Suprapubic skin (tissue), 4 donors: ENCODE measurements at regions not wholly inside any gene's neighbourhood (a gene's known extent, or its start where the extent isn't known, plus 50 kb on each side); places are given as distances from the start of the nearest gene placed in this dataset.

ENCODE experiments used
- DNase-seq, 2 donors: peaks; one replicate each; pipeline ENCODE4 v3.0.0-alpha.2; 2019; ENCODE audit warnings: low spot score in 2 of 2
- H3K27ac ChIP-seq: fragments of 200-600 bp; sonication (generic); one replicate; pipeline ENCODE4 v1.5.1; 2019
- H3K27me3 ChIP-seq: fragments of 200-600 bp; sonication (generic); one replicate; pipeline ENCODE4 v1.5.1; 2019
- H3K36me3 ChIP-seq: fragments of 200-600 bp; sonication (generic); one replicate; pipeline ENCODE4 v1.5.1; 2019
- H3K4me1 ChIP-seq: fragments of 200-600 bp; sonication (generic); one replicate; pipeline ENCODE4 v1.5.1; 2019
- H3K4me3 ChIP-seq: fragments of 200-600 bp; sonication (generic); one replicate; pipeline ENCODE4 v1.5.1; 2019; ENCODE audit warnings: mild to moderate bottlenecking
- H3K9me3 ChIP-seq: fragments of 200-600 bp; sonication (generic); one replicate; pipeline ENCODE4 v1.5.1; 2019
- CTCF ChIP-seq, 2 donors: fragments of 200-600 bp in 1 of 2; fragments of 450-650 bp in 1 of 2; sonication (generic) in 1 of 2; IDR thresholded peaks; one replicate each; pipeline ENCODE4 v1.5.1; 2016 to 2019; ENCODE audit warnings: antibody characterized with exemption in 2 of 2, mild to moderate bottlenecking in 1 of 2, moderate library complexity in 1 of 2
- EP300 ChIP-seq: sonication (generic); formaldehyde crosslinking; IDR thresholded peaks from one replicate; pipeline ENCODE4 v1.6.1; 2017; ENCODE audit warnings: antibody characterized with exemption
- POLR2A ChIP-seq, 2 donors: fragments of 450-650 bp; IDR thresholded peaks; one replicate each; pipeline ENCODE4 v1.6.1; 2017; ENCODE audit warnings: antibody characterized with exemption in 2 of 2, mild to moderate bottlenecking in 2 of 2, moderate library complexity in 2 of 2
- POLR2AphosphoS5 ChIP-seq, 3 donors: sonication (generic); formaldehyde crosslinking; IDR thresholded peaks; one replicate each; pipeline ENCODE4 v1.6.1; 2017; ENCODE audit warnings: antibody characterized with exemption in 3 of 3
- WGBS: methylation state at CpG from one replicate; pipeline ENCODE4 v1.1.5; 2018; 5-methylcytosine and 5-hydroxymethylcytosine counted together

DNA sequence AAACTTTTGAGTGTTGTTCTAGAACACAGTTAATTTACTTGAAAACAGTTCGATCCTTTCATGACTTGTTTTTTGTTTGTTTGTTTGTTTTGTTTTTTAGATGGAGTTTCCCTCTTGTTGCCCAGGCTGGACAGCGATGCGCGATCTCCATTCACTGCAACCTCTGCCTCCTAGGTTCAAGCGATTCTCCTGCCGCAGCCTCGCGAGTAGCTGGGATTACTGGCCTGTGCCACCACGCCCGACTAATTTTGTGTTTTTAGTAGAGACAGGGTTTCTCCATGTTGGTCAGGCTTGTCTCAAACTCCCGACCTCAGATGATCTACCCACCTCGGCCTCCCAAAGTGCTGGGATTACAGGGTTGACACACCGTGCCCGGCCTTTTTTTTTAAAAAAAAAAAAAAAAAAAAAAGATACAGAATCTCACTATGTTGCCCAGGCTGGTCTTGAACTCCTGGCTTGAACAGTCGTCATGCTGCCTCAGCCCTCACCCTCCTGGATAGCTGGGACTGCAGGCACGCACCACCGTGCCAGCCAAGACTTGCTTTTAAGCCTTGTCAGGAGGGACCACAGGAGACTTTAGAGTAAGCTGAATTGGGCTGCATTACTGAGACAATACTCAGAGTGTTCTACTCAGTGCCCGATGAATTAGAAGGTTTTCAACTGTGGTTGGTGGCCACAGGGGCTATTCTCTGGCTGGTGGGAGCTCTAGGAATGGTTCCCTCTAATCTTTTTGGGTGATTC is 76.7 kb upstream of the SLC22A16 start:
- 96% methylated on average over 18 of the region's 18 CpGs for WGBS
- Histone ChIP-seq H3K9me3 (no peaks in the 10 kb centered on the region), H3K4me1 (no peaks in the 10 kb centered on the region), H3K36me3 (no peaks in the 10 kb centered on the region), H3K4me3 (no peak overlapping the region), H3K27me3 (no peaks in the 10 kb centered on the region), H3K27ac (no peak overlapping the region)
- DNase-seq: no peak
- TF ChIP-seq CTCF (IDR thresholded peaks at IDR 0.05) (no peak), POLR2AphosphoS5 (IDR thresholded peaks at IDR 0.05) (no peak), EP300 (no peak), POLR2A (IDR thresholded peaks at IDR 0.05) (no peak)

GRCh38 chr6:110552076-110552475 is 75.7 kb upstream of the SLC22A16 start:
- H3K27ac ChIP-seq: no peak overlapping the region
- no peak overlapping the region for H3K4me3 ChIP-seq
- no peaks in the 10 kb centered on the region for H3K4me1 ChIP-seq
- no peak for DNase-seq
- TF ChIP-seq POLR2AphosphoS5 (IDR thresholded peaks at IDR 0.05) (no peak), CTCF (IDR thresholded peaks at IDR 0.05) (no peak), POLR2A (IDR thresholded peaks at IDR 0.05) (no peak)
- H3K36me3 ChIP-seq: no peaks in the 10 kb centered on the region
- no peaks in the 10 kb centered on the region for H3K27me3 ChIP-seq
- no peaks in the 10 kb centered on the region for H3K9me3 ChIP-seq

DNA sequence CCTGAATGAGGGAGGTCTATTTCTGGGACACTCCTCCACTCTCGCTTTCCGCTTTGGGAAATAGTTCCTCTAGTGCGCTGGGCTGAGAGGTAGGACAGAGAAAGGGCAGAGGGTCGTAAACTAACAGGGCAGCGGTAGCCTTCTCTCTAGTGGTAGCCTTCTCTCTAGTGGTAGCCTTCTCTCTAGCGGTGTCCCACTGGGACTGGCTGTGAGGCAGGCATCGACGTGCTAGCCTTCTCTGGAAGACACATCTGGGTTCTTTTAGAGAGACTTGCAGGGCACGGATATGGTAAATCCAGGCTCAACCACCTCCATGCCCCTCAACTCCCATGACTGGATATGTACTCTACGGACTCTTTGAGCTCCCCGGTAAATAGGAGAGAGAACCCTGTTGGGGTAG is 74.7 kb upstream of the SLC22A16 start:
- no peaks in the 10 kb centered on the region for H3K27me3 ChIP-seq
- no peak overlapping the region for H3K27ac ChIP-seq
- no peak for TF ChIP-seq EP300
- TF ChIP-seq CTCF (IDR thresholded peaks at IDR 0.05): no peak
- no peak for TF ChIP-seq POLR2AphosphoS5 (IDR thresholded peaks at IDR 0.05)
- TF ChIP-seq POLR2A (IDR thresholded peaks at IDR 0.05): no peak
- DNase-seq: no peak
- 89% methylated on average over 11 of the region's 11 CpGs for WGBS
- no peaks in the 10 kb centered on the region for H3K9me3 ChIP-seq
- no peaks in the 10 kb centered on the region for H3K36me3 ChIP-seq
- H3K4me3 ChIP-seq: no peak overlapping the region
- H3K4me1 ChIP-seq: no peaks in the 10 kb centered on the region

- H3K9me3 ChIP-seq: no peaks in the 10 kb centered on the region
- WGBS: 91% methylated on average over 5 of the region's 5 CpGs
- no peaks in the 10 kb centered on the region for H3K27me3 ChIP-seq
- no peaks in the 10 kb centered on the region for H3K4me1 ChIP-seq
- no peak overlapping the region for H3K27ac ChIP-seq
- H3K36me3 ChIP-seq: no peaks in the 10 kb centered on the region
- no peak overlapping the region for H3K4me3 ChIP-seq
- DNase-seq: no peak
- TF ChIP-seq EP300: no peak
- no peak for TF ChIP-seq POLR2A (IDR thresholded peaks at IDR 0.05)
- TF ChIP-seq CTCF (IDR thresholded peaks at IDR 0.05): no peak
- TF ChIP-seq POLR2AphosphoS5 (IDR thresholded peaks at IDR 0.05): no peak
Measured at GRCh38 chr6:110550353-110550752, 73.9 kb upstream of the SLC22A16 start.

DNA sequence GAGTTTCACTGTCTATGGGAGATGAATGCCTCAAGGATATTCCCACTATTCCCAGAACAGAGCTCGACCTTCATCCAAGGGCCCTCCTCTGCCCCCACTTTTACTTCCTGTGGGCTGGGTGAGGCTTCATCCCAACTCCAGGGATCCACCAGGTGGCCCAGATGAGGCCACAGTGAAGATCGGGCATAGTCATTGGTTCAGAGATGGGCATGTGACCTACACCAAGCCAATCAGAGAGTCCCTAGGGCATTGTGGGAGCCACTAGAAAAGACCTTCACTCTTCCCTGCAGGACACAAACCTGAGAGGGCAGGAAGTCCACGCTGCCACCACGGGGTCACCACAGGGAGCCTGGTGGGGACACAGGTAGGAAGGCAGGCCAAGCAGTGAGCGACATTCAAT is 72.9 kb upstream of the SLC22A16 start:
- no peak overlapping the region for H3K4me3 ChIP-seq
- no peaks in the 10 kb centered on the region for H3K4me1 ChIP-seq
- no peak for TF ChIP-seq POLR2A (IDR thresholded peaks at IDR 0.05)
- no peak for TF ChIP-seq CTCF (IDR thresholded peaks at IDR 0.05)
- TF ChIP-seq POLR2AphosphoS5 (IDR thresholded peaks at IDR 0.05): no peak
- TF ChIP-seq EP300: no peak
- DNase-seq: no peak
- no peak overlapping the region for H3K27ac ChIP-seq
- no peaks in the 10 kb centered on the region for H3K9me3 ChIP-seq
- 96% methylated on average over 5 of the region's 5 CpGs for WGBS
- H3K36me3 ChIP-seq: no peaks in the 10 kb centered on the region
- no peaks in the 10 kb centered on the region for H3K27me3 ChIP-seq
